ENCODE measurements at regions not wholly inside any gene's neighbourhood (a gene's known extent, or its start where the extent isn't known, plus 50 kb on each side); places are given as distances from the start of the nearest gene placed in this dataset.

DNA sequence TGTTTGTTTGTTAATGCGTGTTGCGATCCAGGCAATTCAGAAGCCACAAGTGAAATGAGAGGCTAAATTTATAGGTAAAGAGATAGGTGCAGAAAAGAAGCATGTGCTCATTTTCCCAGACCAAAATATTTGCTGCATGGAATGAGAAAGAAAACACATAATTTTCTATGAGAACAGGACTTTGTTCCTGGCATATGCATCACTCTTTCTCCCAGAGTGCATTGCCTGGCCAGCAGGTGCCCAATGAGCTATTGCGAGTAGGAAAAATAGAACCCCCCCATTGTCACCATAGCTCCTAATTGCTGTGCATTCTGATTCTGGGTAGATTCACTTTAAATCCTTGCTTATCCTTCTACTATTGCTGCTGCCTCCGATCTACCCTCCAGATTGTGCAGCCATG lies 410.4 kb downstream of the PMP22 start:
- TF ChIP-seq POLR2A (IDR thresholded peaks at IDR 0.05), result no peak
- TF ChIP-seq, protein P1, sequence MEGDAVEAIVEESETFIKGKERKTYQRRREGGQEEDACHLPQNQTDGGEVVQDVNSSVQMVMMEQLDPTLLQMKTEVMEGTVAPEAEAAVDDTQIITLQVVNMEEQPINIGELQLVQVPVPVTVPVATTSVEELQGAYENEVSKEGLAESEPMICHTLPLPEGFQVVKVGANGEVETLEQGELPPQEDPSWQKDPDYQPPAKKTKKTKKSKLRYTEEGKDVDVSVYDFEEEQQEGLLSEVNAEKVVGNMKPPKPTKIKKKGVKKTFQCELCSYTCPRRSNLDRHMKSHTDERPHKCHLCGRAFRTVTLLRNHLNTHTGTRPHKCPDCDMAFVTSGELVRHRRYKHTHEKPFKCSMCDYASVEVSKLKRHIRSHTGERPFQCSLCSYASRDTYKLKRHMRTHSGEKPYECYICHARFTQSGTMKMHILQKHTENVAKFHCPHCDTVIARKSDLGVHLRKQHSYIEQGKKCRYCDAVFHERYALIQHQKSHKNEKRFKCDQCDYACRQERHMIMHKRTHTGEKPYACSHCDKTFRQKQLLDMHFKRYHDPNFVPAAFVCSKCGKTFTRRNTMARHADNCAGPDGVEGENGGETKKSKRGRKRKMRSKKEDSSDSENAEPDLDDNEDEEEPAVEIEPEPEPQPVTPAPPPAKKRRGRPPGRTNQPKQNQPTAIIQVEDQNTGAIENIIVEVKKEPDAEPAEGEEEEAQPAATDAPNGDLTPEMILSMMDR (IDR thresholded peaks at IDR 0.05), result no peak

DNA sequence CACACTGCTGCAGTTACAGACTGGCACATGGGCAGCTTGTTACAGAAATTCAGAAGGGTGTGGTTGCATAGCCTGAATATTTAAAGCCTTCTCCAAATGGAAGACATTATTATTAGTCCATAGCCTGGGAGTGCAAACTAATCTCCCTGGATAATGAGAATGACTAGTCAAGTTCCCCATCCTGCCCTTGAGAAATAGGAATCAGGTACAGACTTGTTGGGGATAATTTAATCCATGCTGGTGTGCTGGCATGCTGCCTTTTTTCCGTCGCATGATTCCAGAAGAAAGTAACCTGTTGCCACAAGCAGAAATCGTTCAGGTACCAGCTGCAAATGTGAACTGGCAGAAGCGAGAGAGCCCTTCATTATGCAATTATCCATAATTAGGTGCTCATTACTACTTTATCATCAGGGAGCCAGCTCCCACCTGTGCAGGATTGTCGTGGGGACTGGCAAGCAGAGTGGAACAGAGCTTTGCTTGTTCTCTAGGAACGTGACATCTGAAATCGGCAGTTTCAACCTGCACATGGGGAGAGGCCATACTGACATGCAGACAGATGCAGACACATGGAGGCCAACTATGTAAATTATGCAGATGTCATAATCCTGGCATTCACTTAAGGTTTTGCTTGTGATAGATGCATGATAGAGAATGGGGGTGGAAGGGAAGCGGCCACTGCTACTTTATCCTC lies 419.4 kb downstream of the PMP22 start:
- Histone ChIP-seq H3K4me3 (no peak overlapping the region), H3K9me3 (no peaks in the 10 kb centered on the region), H3K27ac (no peak overlapping the region), H3K4me1 (no peaks in the 10 kb centered on the region), H3K27me3 (no peaks in the 10 kb centered on the region), H3K36me3 (no peaks in the 10 kb centered on the region)
- no peak for ATAC-seq
- DNase-seq, result no peak
- intact Hi-C loops (cut with DNase I), result no loop called here
- TF ChIP-seq, protein P1 (IDR thresholded peaks at IDR 0.05), result no peak
- no peak for TF ChIP-seq POLR2A (IDR thresholded peaks at IDR 0.05)
- 57% methylated on average over 8 of the region's 8 CpGs for WGBS (ENCODE audit: insufficient coverage, low coverage, low lambda C conversion rate, missing lambda C conversion rate)

More for the DNA sequence above, 410.4 kb downstream of the PMP22 start:
- Histone ChIP-seq H3K4me1 (no peaks in the 10 kb centered on the region), H3K4me3 (no peak overlapping the region), H3K27ac (no peak overlapping the region), H3K36me3 (no peaks in the 10 kb centered on the region), H3K9me3 (no peaks in the 10 kb centered on the region), H3K27me3 (no peaks in the 10 kb centered on the region)
- intact Hi-C loops (cut with DNase I), result no loop called here
- no peak for DNase-seq
- no peak for ATAC-seq
- 71% methylated on average over 4 of the region's 4 CpGs for WGBS (ENCODE audit: insufficient coverage, low coverage, low lambda C conversion rate, missing lambda C conversion rate)

DNA sequence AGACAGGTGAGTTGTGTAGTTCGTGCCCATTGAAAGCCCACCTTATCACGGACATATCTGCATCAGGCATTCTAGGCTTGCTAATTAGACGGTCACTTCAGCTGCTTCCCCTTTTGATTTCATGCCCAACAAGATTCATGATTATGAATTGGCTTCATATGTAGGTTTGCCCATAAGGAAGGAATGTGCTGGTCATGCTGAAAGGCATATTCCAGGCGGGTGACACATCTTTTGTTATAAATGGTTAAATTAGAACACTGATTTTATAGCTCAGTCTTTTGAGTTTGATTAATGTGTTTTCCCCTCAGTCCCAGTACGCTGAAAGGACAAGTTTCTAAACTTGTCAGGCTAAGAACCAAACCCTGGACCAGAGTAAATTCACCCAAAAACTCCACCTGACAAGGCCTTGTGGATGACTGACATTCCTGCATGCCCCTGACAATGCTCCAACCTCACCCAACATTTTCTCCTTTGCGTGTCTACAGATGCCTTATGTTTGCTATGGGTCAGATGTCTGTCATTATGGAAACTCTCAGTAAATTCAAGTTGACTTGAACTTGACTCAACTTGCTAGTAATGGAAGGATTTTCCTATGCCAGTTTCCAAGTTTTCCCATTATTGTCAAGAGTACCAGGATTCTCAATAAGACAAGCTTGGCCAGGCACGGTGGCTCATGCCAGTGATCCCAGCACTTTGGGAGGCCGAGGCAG lies 421.9 kb downstream of the PMP22 start:
- no peaks in the 10 kb centered on the region for H3K4me1 ChIP-seq
- H3K9me3 ChIP-seq, result no peaks in the 10 kb centered on the region
- DNase-seq (no peak), ATAC-seq (no peak)
- no peaks in the 10 kb centered on the region for H3K36me3 ChIP-seq
- 86% methylated on average over 6 of the region's 8 CpGs for WGBS (ENCODE audit: insufficient coverage, low coverage, low lambda C conversion rate, missing lambda C conversion rate)
- H3K27ac ChIP-seq, result no peak overlapping the region
- H3K27me3 ChIP-seq, result no peaks in the 10 kb centered on the region
- TF ChIP-seq POLR2A (IDR thresholded peaks at IDR 0.05), result no peak
- TF ChIP-seq, protein P1 (IDR thresholded peaks at IDR 0.05), result no peak
- intact Hi-C loops (cut with DNase I), result no loop called here
- no peak overlapping the region for H3K4me3 ChIP-seq

DNA sequence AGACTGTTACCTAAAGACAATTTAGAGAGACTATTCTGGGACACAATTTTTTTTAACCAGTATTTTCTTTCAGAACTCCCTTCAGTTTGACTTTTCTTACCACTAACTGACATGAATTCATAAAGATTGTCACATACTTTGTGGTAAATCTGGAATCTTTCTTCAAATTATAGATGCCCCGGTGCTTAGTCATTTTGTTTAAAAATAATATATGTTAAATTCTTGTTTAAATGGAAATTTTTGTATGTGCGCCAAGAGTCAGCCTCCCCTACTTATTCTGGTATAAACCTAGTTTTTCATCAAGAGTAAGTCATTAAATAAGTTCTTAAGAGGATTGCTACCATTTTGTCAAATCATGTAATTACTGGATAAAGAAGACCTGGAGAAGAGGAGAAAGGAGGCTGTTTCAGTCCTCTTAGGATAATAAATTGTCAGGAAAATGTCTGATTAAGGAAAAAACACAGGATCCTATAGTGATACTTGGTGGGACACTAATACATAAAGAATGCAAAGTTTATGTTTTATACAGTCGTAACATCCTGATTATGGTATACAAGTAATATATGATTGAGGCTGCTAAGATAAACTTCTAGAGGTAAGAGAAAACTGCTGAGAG lies 424.4 kb downstream of the PMP22 start:
- no peaks in the 10 kb centered on the region for H3K9me3 ChIP-seq
- no peak for ATAC-seq
- DNase-seq, result no peak
- H3K36me3 ChIP-seq, result no peaks in the 10 kb centered on the region
- 72% methylated on average over 3 of the region's 3 CpGs for WGBS (ENCODE audit: insufficient coverage, low coverage, low lambda C conversion rate, missing lambda C conversion rate)
- H3K27ac ChIP-seq, result no peak overlapping the region
- H3K4me3 ChIP-seq, result no peak overlapping the region
- H3K4me1 ChIP-seq, result no peaks in the 10 kb centered on the region
- H3K27me3 ChIP-seq, result no peaks in the 10 kb centered on the region
- intact Hi-C loops (cut with DNase I), result no loop called here
- no peak for TF ChIP-seq POLR2A (IDR thresholded peaks at IDR 0.05)
- TF ChIP-seq, protein P1 (IDR thresholded peaks at IDR 0.05), result no peak

Measured in right lobe of liver (tissue), 6 donors.